Gastrocnemius medialis (tissue), 4 donors: ENCODE measurements at regions not wholly inside any gene's neighbourhood (a gene's known extent, or its start where the extent isn't known, plus 50 kb on each side); places are given as distances from the start of the nearest gene placed in this dataset.

Source experiments
- POLR2A ChIP-seq, 2 donors: fragments of 450-650 bp; IDR thresholded peaks; one replicate each; pipeline ENCODE4 v1.6.1; 2017; ENCODE audit warnings: antibody characterized with exemption in 2 of 2, mild to moderate bottlenecking in 2 of 2, moderate library complexity in 2 of 2
- TF ChIP-seq, protein P1 (sequence below), 5 experiments: fragments of 450-650 bp in 3 of 5; fragments of 200-600 bp in 2 of 5; sonication (generic) in 2 of 5; IDR thresholded peaks in 4 of 5; conservative IDR thresholded peaks in 1 of 5; 1 replicate in 4 of 5; 2 replicates in 1 of 5; pipeline ENCODE4 v1.5.1; 2016 to 2019; ENCODE audit warnings: antibody characterized with exemption in 5 of 5, mild to moderate bottlenecking in 3 of 5, moderate library complexity in 3 of 5

DNA sequence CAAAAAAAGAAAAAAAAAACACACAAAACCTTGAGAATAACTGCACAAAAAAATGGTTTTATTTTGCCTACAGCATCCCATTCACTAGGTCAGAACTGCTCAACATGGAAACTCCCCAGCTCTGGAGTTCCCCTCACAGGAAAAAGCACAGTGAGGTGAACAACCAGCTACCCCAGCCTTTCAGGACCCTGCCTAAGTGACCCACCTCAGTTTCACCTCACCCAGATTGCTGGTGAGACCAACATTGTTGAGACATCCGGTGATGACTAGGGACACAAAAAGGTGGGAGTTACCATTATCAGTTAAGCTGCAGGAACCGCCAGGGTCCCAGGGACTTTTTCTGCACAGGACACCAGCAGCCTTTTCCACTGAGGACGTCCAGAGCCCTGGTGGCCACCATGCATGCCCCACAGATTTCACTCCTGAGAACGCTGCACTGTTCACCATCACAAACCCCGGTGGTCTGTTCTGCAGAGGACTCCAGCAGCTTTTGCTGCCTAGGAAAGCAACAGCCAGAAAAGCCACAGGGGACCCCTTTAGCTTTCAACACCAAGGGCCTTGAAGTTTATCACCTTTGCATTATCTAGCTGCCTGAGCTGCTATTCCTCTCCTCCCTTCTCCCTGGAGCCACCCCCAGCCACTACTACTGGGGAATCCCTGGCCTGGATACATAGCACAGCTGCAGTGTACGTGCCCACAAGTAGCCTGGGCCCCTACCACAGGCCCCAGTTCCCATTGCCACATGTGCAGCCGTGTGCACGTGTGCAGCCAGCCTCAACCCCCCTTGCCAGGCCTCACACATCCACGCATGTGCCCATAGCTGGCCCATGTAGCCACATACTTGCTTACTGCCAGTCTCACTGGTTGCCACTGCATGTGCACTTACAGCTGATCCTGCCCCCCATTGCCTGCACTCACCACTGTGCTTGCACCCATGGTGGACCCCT is 62.5 kb upstream of the FAR2 start:
- TF ChIP-seq POLR2A (IDR thresholded peaks at IDR 0.05): no peak
- TF ChIP-seq, protein P1, sequence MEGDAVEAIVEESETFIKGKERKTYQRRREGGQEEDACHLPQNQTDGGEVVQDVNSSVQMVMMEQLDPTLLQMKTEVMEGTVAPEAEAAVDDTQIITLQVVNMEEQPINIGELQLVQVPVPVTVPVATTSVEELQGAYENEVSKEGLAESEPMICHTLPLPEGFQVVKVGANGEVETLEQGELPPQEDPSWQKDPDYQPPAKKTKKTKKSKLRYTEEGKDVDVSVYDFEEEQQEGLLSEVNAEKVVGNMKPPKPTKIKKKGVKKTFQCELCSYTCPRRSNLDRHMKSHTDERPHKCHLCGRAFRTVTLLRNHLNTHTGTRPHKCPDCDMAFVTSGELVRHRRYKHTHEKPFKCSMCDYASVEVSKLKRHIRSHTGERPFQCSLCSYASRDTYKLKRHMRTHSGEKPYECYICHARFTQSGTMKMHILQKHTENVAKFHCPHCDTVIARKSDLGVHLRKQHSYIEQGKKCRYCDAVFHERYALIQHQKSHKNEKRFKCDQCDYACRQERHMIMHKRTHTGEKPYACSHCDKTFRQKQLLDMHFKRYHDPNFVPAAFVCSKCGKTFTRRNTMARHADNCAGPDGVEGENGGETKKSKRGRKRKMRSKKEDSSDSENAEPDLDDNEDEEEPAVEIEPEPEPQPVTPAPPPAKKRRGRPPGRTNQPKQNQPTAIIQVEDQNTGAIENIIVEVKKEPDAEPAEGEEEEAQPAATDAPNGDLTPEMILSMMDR (IDR thresholded peaks at IDR 0.05 in 4 of 5, conservative IDR thresholded peaks at IDR 0.05 in 1 of 5): no peak
